Stimulated activated CD8-positive, alpha-beta memory T cell treated with anti-CD3 and anti-CD28 coated beads, Interleukin-4, amount 100 ng/mL, for 4 hours (primary cell): ENCODE measurements at regions not wholly inside any gene's neighbourhood (a gene's known extent, or its start where the extent isn't known, plus 50 kb on each side); places are given as distances from the start of the nearest gene placed in this dataset.

ENCODE experiments used
- DNase-seq, 2 donors: peaks; one replicate each; pipeline ENCODE4 v3.0.0-alpha.2; 2020; ENCODE audit warnings: low read depth in 2 of 2, low spot score in 1 of 2

- no peak for DNase-seq
Measured at GRCh38 chr4:37058826-37059225, 185.7 kb upstream of the NWD2 start.

- no peak for DNase-seq
Measured at GRCh38 chr4:37066159-37066558, 178.4 kb upstream of the NWD2 start.

GRCh38 chr4:37068580-37068979 is 176.0 kb upstream of the NWD2 start:
- DNase-seq = no peak

- DNase-seq = no peak
Measured at GRCh38 chr4:37070041-37070440, 174.5 kb upstream of the NWD2 start.

GRCh38 chr4:37071576-37071975 is 173.0 kb upstream of the NWD2 start:
- no peak for DNase-seq

- no peak for DNase-seq
Measured at GRCh38 chr4:37073226-37073840, 171.2 kb upstream of the NWD2 start.

GRCh38 chr4:37082912-37083311 is 161.6 kb upstream of the NWD2 start:
- no peak for DNase-seq

GRCh38 chr4:37095925-37096324 is 148.6 kb upstream of the NWD2 start:
- DNase-seq = no peak

- DNase-seq = no peak
Measured at GRCh38 chr4:37101182-37101581, 143.4 kb upstream of the NWD2 start.

- no peak for DNase-seq
Measured at GRCh38 chr4:37101686-37102085, 142.9 kb upstream of the NWD2 start.

- no peak for DNase-seq
Measured at GRCh38 chr4:37109756-37110155, 134.8 kb upstream of the NWD2 start.

GRCh38 chr4:37124800-37125199 is 119.7 kb upstream of the NWD2 start:
- DNase-seq = no peak

- DNase-seq = no peak
Measured at GRCh38 chr4:37126051-37126450, 118.5 kb upstream of the NWD2 start.

- no peak for DNase-seq
Measured at GRCh38 chr4:37130465-37130864, 114.1 kb upstream of the NWD2 start.

- DNase-seq = no peak
Measured at GRCh38 chr4:37132351-37132974, 112.1 kb upstream of the NWD2 start.

GRCh38 chr4:37132975-37133360 is 111.6 kb upstream of the NWD2 start:
- no peak for DNase-seq

- DNase-seq = no peak
Measured at GRCh38 chr4:37138019-37138653, 106.4 kb upstream of the NWD2 start.

- DNase-seq = no peak
Measured at GRCh38 chr4:37138789-37139188, 105.8 kb upstream of the NWD2 start.

- DNase-seq = no peak
Measured at GRCh38 chr4:37139987-37140386, 104.6 kb upstream of the NWD2 start.

- no peak for DNase-seq
Measured at GRCh38 chr4:37146260-37146659, 98.3 kb upstream of the NWD2 start.

- no peak for DNase-seq
Measured at GRCh38 chr4:37157476-37158167, 86.9 kb upstream of the NWD2 start.

GRCh38 chr4:37160653-37161052 is 83.9 kb upstream of the NWD2 start:
- DNase-seq = no peak
